ENCODE measurements at regions not wholly inside any gene's neighbourhood (a gene's known extent, or its start where the extent isn't known, plus 50 kb on each side); places are given as distances from the start of the nearest gene placed in this dataset.

GRCh38 chr1:117694543-117694942, 88.7 kb downstream of the TENT5C start:
- no peak for TF ChIP-seq TCF7L2 (IDR thresholded peaks at IDR 0.05; ENCODE audit: borderline replicate concordance, low read depth, low read length)
- no peak for TF ChIP-seq ZNF112 (tag by site-specific recombination; IDR thresholded peaks at IDR 0.05)
- TF ChIP-seq CTCF (tag by site-specific recombination; IDR thresholded peaks at IDR 0.05) = no peak
- TF ChIP-seq SCRT1 (tag by site-specific recombination; IDR thresholded peaks at IDR 0.05; ENCODE audit: borderline replicate concordance) = no peak
- TF ChIP-seq ZNF350 (tag by site-specific recombination; IDR thresholded peaks at IDR 0.05) = no peak
- TF ChIP-seq ZNF292 (tag by site-specific recombination; IDR thresholded peaks at IDR 0.05; ENCODE audit: borderline replicate concordance, low read depth) = no peak
- no peak for TF ChIP-seq ZNF394 (tag by site-specific recombination; IDR thresholded peaks at IDR 0.05; ENCODE audit: borderline replicate concordance)
- TF ChIP-seq ZBTB10 (tag by site-specific recombination; IDR thresholded peaks at IDR 0.05) = no peak

Measured in HEK293 (cell line).